HG02610 (cell line): ENCODE measurements at regions not wholly inside any gene's neighbourhood (a gene's known extent, or its start where the extent isn't known, plus 50 kb on each side); places are given as distances from the start of the nearest gene placed in this dataset.

ENCODE experiments used
- ATAC-seq: cut with Tn5 transposase; IDR thresholded peaks from one replicate; pipeline ENCODE4 v1.9.1; 2021; ENCODE audit warnings: mild to moderate bottlenecking, moderate library complexity; ENCODE audit not compliant: unreplicated experiment

DNA sequence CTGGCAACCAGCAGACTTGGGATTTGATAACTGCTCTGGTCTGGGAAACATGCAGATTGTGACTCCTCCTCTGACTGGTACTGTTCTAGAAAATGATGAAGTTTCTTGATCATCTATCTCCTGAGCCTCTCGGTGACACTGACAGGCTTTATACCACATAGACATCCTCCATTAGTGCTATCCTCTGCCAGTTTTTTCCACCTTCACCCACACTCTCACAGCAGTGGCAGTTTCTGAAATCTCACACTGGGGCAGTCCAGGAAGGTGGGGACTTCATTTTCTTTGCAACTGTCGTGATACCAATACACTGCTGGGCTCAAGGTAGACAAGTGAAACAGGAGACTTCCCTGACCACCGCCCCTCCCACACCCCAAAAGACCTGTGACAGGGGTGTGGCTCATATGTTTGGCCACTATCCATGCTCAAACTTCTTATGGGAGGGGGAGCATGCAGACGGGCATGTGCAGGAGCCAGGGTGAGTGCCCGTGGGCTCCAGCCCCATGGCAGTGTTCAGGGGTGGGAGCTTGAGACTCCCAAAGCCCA is 66.3 kb upstream of the RMDN2 start:
- no peak for ATAC-seq

DNA sequence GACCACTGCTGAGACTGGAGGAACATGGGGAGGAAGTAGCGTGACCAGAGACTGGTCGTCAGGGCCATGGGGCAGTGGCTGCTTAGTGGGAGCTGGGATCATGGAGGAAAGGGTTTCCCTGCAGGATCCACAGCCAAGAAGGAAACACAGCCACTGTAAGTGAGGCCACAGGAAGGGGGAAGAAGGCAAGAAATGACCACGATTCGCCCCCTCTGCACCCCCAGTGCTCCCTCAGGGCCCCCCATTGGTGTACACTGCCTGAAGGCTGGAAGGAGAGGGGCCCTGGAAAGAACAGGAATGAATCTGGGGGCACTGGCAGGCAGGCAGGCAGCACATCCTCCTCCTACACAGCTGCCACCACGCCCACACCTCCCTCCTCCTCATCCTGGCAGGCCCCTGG is 62.5 kb upstream of the RMDN2 start:
- ATAC-seq = no peak

DNA sequence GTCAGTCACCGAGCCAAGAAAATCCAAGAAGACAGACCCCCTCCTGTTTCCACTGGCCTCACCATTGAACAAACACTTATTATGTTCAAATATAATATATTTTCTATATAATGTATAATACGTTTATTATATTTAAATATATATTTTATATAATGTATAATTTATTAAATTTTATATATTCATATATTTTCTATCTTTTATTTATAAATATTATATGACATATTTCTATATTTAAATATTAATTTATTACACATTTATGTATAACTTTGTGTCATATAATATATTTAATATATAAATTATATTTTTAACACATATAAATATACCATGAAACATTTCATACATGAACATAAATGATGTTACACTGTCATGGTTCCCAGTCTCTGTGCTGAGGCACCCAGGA is 60.9 kb upstream of the RMDN2 start:
- ATAC-seq = no peak

DNA sequence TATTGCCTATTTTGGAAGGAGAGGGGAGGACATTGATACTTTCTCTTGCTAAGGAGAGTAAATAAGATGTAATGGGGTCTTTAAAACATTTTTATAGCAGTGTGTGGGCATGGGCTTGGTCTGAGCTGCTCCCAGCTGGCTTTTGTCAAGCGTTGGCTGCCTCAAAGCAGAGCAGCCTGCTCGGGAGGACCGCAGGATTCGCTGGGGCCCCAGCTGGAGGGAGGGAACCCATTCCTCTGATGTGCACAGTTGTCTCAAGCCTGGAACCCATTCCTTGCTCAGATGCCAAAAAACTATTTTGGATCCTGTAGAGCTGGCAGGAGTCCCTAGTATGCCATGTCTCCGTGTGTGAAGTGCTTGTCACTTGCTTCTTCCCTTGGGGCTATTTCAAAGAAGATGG is 59.4 kb upstream of the RMDN2 start:
- no peak for ATAC-seq

DNA sequence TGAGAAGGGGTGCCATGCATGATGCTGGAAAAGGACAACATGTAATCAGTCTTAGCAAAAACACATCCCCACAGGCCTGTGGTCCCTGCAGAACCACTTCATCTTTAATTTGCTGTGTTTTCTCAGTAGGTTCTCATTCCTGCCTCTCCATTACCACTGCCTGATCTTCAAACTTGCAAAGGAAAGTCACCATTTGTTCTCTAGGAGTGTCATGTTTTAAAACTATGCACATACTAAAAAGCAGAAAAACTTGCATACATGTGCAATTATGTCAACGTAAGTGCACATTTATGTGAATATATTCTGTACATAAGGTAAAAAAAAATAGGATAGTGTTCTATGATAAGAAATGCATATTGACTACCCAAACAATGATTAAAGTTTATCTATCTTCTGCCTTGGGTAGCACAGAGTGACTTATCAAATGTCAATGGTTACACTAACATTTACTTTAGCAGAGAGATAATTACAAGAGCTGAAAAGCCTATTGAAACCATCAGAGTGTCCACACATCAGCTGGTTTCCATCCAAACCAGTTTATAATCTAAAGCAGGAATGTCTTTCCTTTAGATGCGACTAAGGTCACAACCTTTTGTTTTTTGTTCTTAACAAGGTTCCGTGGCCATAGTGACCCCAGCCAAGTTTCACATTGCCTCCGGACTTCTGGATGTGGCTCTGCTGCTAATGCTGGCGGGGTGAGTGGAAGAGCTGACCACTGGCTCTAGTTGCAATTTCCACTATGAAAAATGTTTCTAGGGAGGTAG is 58.7 kb upstream of the RMDN2 start:
- no peak for ATAC-seq

DNA sequence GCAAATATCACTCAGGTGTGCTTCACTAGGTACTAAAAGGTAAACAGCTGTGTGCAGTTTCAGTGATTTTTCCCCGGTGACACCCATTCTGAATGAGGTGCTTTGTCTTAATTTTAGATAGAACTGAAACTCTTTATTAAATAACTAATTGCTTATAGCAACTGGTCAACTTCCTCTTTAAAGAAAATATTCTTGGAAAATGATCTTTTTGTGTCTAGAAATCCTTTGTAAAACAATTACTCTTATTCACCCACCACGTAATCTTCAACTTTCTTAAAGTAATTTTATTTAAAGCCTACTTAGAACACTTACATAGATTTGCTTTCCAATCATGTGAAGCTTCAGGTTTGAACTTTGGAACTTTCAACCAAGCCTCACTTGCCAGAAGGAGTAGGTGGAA is 57.9 kb upstream of the RMDN2 start:
- no peak for ATAC-seq

DNA sequence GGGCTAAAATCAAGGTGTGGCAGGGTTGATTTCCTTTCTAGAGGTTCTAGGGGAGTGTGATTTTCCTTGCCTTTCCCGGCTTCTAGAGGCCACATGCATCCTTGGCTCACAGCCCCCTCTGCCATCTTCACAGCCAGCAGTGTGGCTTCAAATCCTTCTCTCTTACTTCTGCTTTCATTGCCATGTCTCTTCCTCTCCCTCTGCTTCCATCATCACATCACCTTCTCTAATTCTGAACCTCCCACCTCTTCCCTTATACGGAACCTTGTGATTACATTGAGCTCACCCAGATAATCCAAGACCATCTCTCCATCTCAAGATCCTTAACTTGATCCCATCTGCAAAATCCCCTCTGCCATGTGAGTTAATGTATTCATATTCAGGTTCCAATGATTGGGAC is 56.2 kb upstream of the RMDN2 start:
- ATAC-seq = no peak

DNA sequence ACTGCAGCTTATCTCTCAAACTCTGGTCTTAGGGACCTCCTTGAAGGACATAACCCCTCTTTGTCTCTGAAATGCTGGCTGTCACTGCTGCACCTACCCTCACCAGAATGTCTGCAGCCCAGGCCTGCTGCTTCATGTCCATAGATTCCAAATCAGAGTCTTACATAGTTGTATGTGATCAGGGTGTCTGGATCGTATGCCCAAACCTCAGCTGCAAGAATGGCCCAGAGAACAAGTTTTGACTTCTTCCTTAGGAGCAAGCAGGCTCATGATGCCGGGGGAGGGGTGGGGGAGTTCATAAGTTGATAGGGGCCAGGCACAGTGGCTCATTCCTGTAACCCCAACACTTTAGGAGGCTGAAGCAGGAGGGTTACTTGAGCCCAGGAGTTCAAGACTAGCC is 55.8 kb upstream of the RMDN2 start:
- no peak for ATAC-seq

DNA sequence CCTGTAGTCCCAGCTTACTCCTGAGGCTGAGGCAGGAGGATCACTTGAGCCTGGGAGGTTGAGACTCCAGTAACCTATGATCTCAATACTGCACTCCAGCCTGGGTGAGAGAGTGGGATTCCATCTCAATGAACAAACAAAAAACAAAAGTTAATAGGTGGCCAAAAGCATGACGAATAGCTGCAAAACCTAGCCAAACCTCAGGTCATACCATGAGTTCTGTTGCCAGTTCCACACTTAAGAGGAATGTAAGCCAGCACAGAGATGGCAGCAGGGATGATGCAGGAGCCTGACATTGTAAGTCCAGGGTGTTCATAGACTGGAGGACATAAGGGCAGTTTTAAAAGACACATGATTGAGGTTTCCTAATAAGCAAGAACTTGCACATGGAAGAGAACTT is 55.3 kb upstream of the RMDN2 start:
- ATAC-seq = no peak

DNA sequence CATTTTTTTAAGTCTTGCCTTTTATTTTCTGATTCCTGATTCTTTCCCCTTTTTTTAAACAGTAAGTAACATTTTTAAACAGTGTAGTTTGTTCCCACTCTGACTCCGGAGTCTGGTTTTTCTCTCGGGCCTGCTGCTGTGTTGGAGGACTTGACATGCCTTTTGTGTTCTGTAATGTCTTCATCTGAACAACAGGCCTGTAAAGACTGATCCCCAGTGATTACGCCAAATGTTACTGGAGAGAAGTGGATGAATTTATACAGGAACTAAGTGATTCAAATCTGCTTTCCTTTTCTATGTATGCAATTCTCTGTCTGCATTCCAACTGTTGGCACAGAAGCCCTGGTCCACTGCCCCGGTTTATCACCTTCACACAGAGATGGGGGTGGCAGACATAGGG is 54.3 kb upstream of the RMDN2 start:
- no peak for ATAC-seq

DNA sequence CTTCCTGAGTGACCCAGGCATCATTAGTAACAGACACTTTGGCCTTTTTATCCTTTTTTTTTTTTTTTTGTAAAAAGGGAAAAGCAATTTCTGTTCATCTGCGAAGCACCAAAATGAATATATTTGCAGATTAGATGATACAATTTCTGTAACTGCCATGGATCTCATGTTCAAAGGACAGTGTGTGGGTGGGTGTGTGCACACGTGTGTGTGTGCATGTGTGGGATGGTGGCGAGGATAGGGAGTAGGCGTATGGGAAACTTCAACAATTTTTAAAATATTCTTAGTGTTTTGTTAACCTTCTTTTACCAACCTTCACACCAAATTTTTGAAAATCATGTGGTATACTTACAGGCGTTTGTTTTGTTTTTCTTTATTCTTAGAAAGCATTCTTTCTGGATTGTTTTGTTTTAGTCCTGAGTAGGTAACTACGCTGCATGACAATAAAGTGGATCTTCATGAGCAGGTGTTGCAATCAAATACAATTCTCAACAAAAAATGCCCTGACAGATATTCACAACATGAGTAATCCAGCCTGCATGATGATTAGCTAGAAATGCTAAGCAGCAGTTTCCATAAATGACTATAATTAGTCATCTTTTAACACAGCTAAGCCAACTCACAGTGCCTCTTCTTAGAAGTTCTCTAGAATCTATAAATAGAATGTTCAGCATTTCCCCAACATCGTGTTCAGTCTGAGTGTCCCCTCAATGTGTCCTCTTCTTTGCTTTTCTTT is 53.5 kb upstream of the RMDN2 start:
- peak; percentile 81 for ATAC-seq

DNA sequence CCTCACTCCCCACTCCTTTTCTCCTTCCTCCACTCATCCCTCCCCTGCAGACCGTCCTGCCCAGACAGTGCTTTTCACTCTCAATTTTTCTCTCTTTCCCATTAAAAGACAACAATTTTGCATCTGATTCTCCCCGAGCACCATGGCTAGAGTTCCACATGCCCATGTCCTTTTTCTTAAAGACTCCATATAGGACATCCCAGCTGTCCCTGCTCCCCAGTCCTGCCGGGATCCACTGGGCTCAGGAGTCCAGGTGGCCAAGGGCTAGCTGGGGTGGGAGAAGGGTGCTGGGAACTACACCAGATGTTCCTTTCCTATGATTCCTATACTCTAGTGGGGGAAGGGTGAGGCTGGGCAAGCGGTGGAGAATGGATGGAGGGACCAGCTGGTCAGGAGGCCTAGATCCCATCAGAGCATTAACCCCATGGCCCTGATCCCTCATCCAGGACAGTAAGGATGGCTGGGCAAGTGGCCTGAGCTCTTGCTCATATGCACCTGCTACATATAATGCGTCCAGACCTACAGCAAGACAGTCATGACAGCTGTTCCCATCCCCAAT is 52.8 kb upstream of the RMDN2 start:
- ATAC-seq = no peak

DNA sequence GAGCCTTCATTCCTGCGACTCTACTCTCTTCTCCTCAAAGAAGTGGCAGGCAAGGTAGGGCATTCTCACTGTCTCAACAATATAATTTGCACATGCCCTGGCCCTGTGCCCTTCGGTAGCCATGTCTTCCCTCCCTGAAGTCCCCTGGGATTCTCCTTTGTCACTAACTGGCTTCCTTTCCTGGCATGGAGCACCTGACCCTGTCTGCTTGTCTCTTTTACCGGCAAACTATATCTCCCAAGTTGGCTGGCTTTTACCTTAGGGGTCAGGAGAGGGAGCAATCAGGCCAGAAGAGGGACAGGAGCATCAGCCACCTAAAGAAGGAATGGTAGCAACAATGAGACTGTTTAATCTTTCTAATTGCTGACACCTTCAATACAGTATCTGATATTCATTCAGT is 51.9 kb upstream of the RMDN2 start:
- ATAC-seq = no peak

DNA sequence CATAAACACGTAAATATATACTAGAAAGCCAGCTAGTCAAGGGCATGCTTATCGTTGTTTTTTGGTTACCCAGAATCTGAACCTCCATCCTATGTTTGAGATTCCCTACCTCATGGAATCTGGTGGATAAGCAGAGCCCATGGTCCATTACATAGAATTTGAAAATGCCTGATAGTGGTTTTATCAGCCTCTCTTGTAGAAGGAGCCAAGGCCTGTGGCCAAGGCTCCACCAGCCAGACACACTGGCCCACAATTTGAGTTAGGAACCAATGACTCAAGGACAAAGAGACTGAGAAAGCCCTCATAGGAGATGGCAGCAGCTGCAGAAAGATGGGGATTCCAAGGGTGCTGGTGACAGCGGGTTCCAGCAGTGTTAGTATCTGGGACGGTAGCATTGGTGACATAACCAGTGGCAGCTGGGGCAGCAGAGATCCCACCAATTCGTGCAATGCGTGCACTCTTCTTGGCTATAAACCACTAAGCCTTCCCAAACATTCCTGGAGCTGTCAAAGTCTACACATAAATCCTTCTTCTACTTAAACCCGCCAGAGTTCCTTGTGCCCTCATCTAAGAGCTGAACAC is 51.2 kb upstream of the RMDN2 start:
- no peak for ATAC-seq

DNA sequence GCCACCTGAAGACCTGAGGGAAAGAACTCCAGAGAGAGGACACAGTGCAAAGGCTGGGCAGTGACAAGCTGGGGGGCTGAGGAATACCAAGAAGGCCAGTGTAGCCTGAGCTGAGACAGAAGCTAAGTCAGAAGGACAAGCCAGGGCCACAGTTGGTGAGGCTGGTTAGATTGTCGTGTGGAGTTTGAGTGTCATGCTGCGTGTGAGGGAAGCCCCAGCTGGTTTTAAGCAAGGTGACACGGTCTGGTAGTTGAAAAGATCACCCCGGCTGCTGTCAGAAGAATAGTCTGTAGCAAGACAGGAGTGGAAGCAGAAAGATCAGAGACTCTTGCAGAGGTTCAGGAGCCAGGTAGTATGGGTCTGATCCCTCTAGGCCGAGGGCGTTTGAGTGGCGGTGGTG is 50.6 kb upstream of the RMDN2 start:
- ATAC-seq = peak; percentile 69
